ENCODE measurements at regions not wholly inside any gene's neighbourhood (a gene's known extent, or its start where the extent isn't known, plus 50 kb on each side); places are given as distances from the start of the nearest gene placed in this dataset.

DNA sequence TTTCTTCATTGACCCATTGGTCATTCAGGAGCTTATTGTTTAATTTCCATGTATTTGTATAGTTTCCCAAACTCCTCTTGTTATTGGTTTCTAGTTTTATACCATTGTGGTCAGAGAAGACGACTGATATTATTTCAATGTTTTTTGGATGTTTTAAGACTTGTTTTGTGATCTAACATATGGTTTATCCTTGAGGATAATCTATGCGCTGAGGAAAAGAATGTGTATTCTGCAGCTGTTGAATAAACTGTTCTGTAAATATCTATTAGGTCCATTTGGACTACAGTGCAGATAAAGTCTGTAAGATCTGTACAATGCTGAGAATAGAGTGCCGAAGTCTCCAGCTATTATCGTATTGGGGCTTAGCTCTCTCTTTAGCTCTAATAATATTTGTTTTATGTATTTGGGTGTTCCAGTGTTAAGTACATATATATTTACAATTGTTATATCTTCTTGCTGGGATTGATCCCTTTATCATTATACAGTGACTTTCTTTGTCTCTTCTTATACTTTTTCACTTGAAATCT is 223.3 kb upstream of the ZNF217 start:
- TF ChIP-seq, protein P1, sequence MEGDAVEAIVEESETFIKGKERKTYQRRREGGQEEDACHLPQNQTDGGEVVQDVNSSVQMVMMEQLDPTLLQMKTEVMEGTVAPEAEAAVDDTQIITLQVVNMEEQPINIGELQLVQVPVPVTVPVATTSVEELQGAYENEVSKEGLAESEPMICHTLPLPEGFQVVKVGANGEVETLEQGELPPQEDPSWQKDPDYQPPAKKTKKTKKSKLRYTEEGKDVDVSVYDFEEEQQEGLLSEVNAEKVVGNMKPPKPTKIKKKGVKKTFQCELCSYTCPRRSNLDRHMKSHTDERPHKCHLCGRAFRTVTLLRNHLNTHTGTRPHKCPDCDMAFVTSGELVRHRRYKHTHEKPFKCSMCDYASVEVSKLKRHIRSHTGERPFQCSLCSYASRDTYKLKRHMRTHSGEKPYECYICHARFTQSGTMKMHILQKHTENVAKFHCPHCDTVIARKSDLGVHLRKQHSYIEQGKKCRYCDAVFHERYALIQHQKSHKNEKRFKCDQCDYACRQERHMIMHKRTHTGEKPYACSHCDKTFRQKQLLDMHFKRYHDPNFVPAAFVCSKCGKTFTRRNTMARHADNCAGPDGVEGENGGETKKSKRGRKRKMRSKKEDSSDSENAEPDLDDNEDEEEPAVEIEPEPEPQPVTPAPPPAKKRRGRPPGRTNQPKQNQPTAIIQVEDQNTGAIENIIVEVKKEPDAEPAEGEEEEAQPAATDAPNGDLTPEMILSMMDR (IDR thresholded peaks at IDR 0.05; ENCODE audit: borderline replicate concordance, control extremely low read depth, extremely low read depth, insufficient read depth, missing control alignments), result no peak
- in situ Hi-C loops (cut with MboI; ENCODE audit: low sequenced_read_pairs, unreplicated experiment), result no loop called here
- DNase-seq (ENCODE audit: low spot score), result no peak

DNA sequence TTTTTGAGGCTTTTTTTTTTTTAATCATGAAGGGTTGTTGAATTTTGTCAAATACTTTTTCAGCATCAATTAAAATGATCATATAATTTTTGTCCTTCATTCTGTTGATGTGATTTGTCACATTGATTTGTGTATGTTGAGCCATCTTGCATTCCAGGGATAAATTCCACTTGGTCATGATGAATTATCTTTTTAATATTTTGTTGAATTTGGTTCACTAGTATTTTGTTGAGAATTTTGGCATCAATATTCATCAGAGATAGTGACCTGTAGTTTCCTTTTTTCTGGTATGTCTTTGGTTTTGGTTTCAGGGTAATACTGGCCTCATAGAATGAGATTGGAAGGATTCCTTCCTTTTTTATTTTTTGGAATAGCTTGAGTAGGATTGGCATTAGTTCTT is 221.9 kb upstream of the ZNF217 start:
- in situ Hi-C loops (cut with MboI; ENCODE audit: low sequenced_read_pairs, unreplicated experiment), result no loop called here
- TF ChIP-seq, protein P1 (IDR thresholded peaks at IDR 0.05; ENCODE audit: borderline replicate concordance, control extremely low read depth, extremely low read depth, insufficient read depth, missing control alignments), result no peak

GRCh38 chr20:53814060-53814459 is 220.4 kb upstream of the ZNF217 start:
- DNase-seq (ENCODE audit: low spot score), result no peak
- TF ChIP-seq, protein P1 (IDR thresholded peaks at IDR 0.05; ENCODE audit: borderline replicate concordance, control extremely low read depth, extremely low read depth, insufficient read depth, missing control alignments), result no peak
- in situ Hi-C loops (cut with MboI; ENCODE audit: low sequenced_read_pairs, unreplicated experiment), result no loop called here

More for the DNA sequence above, 221.9 kb upstream of the ZNF217 start:
- DNase-seq (ENCODE audit: low spot score), result no peak

DNA sequence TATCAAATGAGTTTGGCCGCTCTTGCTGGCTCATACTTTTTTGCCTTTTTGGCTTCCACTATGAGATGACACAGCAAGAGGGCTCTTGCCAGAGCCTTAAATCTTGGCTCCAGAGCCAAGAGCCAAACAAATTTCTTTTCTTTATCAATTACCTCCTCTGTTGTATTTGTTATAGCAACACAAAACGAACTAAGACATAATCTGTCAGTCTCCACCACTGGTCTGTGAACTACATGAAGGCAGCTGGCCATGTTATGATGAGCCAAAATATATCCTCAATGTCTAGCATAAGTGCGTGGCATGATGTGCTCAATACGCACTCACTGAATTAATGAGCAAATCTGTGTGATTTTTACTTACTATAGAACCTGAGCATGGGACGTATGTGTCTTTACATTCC is 220.0 kb upstream of the ZNF217 start:
- in situ Hi-C loops (cut with MboI; ENCODE audit: low sequenced_read_pairs, unreplicated experiment), result no loop called here
- no peak for DNase-seq (ENCODE audit: low spot score)
- TF ChIP-seq, protein P1 (IDR thresholded peaks at IDR 0.05; ENCODE audit: borderline replicate concordance, control extremely low read depth, extremely low read depth, insufficient read depth, missing control alignments), result no peak

GRCh38 chr20:53811577-53811976 is 217.9 kb upstream of the ZNF217 start:
- in situ Hi-C loops (cut with MboI; ENCODE audit: low sequenced_read_pairs, unreplicated experiment), result no loop called here

GRCh38 chr20:53810661-53811355 is 217.2 kb upstream of the ZNF217 start:
- in situ Hi-C loops (cut with MboI; ENCODE audit: low sequenced_read_pairs, unreplicated experiment), result no loop called here
- no peak for DNase-seq (ENCODE audit: low spot score)
- TF ChIP-seq, protein P1 (IDR thresholded peaks at IDR 0.05; ENCODE audit: borderline replicate concordance, control extremely low read depth, extremely low read depth, insufficient read depth, missing control alignments), result no peak

More at GRCh38 chr20:53811577-53811976, 217.9 kb upstream of the ZNF217 start:
- TF ChIP-seq, protein P1 (IDR thresholded peaks at IDR 0.05; ENCODE audit: borderline replicate concordance, control extremely low read depth, extremely low read depth, insufficient read depth, missing control alignments), result no peak
- DNase-seq (ENCODE audit: low spot score), result no peak
